ENCODE measurements at regions not wholly inside any gene's neighbourhood (a gene's known extent, or its start where the extent isn't known, plus 50 kb on each side); places are given as distances from the start of the nearest gene placed in this dataset.

GRCh38 chr15:93614386-93615104, 525.5 kb upstream of the RGMA start:
- no peak for DNase-seq

GRCh38 chr15:93613386-93613785, 524.4 kb upstream of the RGMA start:
- DNase-seq, result no peak

GRCh38 chr15:93612953-93613352, 523.9 kb upstream of the RGMA start:
- no peak for DNase-seq

- no peak for DNase-seq
Observed at GRCh38 chr15:93610944-93611343, 521.9 kb upstream of the RGMA start.

GRCh38 chr15:93608643-93609148, 519.7 kb upstream of the RGMA start:
- no peak for DNase-seq

GRCh38 chr15:93603550-93603949, 514.5 kb upstream of the RGMA start:
- no peak for DNase-seq

- no peak for DNase-seq
Observed at GRCh38 chr15:93587059-93587521, 498.1 kb upstream of the RGMA start.

- DNase-seq, result no peak
Observed at GRCh38 chr15:93585012-93585411, 496.0 kb upstream of the RGMA start.

GRCh38 chr15:93583968-93584367, 495.0 kb upstream of the RGMA start:
- no peak for DNase-seq

- DNase-seq, result no peak
Observed at GRCh38 chr15:93583552-93583951, 494.5 kb upstream of the RGMA start.

- no peak for DNase-seq
Observed at GRCh38 chr15:93570527-93570926, 481.5 kb upstream of the RGMA start.

GRCh38 chr15:93566762-93567161, 477.8 kb upstream of the RGMA start:
- no peak for DNase-seq

- DNase-seq, result no peak
Observed at GRCh38 chr15:93565201-93565600, 476.2 kb upstream of the RGMA start.

GRCh38 chr15:93563218-93563617, 474.2 kb upstream of the RGMA start:
- DNase-seq, result no peak

- no peak for DNase-seq
Observed at GRCh38 chr15:93562395-93563123, 473.5 kb upstream of the RGMA start.

- no peak for DNase-seq
Observed at GRCh38 chr15:93557696-93558095, 468.7 kb upstream of the RGMA start.

GRCh38 chr15:93553167-93553935, 464.3 kb upstream of the RGMA start:
- no peak for DNase-seq

- no peak for DNase-seq
Observed at GRCh38 chr15:93543093-93543492, 454.1 kb upstream of the RGMA start.

- DNase-seq, result no peak
Observed at GRCh38 chr15:93527374-93528050, 438.5 kb upstream of the RGMA start.

GRCh38 chr15:93524432-93524831, 435.4 kb upstream of the RGMA start:
- no peak for DNase-seq

GRCh38 chr15:93523481-93523880, 434.5 kb upstream of the RGMA start:
- DNase-seq, result no peak

GRCh38 chr15:93520206-93520605, 431.2 kb upstream of the RGMA start:
- no peak for DNase-seq

- no peak for DNase-seq
Observed at GRCh38 chr15:93519599-93519998, 430.6 kb upstream of the RGMA start.
